GM12878 (cell line): ENCODE measurements at regions not wholly inside any gene's neighbourhood (a gene's known extent, or its start where the extent isn't known, plus 50 kb on each side); places are given as distances from the start of the nearest gene placed in this dataset.
"Not testable (repeated sequence)": the region's sequence is repeated elsewhere in the genome, so short reads cannot be mapped to it uniquely, and the experiment has no call there.

ENCODE experiments used
- ATAC-seq: fragments of 200-7000 bp; cut with Tn5 transposase; 3 replicates; pipeline ENCODE4 v1.9.1; 2020; ENCODE audit warnings: mild to moderate bottlenecking, moderate library complexity
- BruUV-seq: library from RNA; stranded (reverse); fragments of 400-500 nt; replicated peaks from 2 replicates; lab custom pipeline; 2021; lab: Mats Ljungman, UMichigan
- CTCF ChIA-PET: fragments of 300-600 bp; sonication (Branson Sonifier 250); formaldehyde crosslinking; extraction: SDS; loops from one replicate; lab custom pipeline; 2021; ENCODE audit warnings: inconsistent platforms; lab: Yijun Ruan, JAX
- POLR2A ChIA-PET: fragments of 350-600 bp; formaldehyde crosslinking; extraction: SDS; loops from one replicate; lab custom pipeline; 2021; ENCODE audit warnings: inconsistent platforms; lab: Charles Lee
- RAD21 ChIA-PET: fragments of 300-600 bp; sonication (Branson Sonifier 250); formaldehyde crosslinking; loops from one replicate; lab custom pipeline; 2023; ENCODE audit warnings: antibody characterized with exemption; ENCODE audit not compliant: unreplicated experiment; lab: Charles Lee
- SMC1A ChIA-PET: fragments of 300-600 bp; sonication (Branson Sonifier 250); formaldehyde crosslinking; loops from one replicate; lab custom pipeline; 2023; ENCODE audit not compliant: unreplicated experiment, uncharacterized antibody; lab: Charles Lee
- DNase-seq: peaks from one replicate; pipeline ENCODE4 v3.0.0-alpha.2; 2011; ENCODE audit warnings: low read depth, low spot score
- FAIRE-seq: peaks from 3 replicates; lab custom pipeline; 2011; peaks lifted over from hg19 to GRCh38; lab: Jason Lieb, UNC
- H2AFZ ChIP-seq: 2 replicates; pipeline ENCODE4 v1.6.0; 2011; ENCODE audit warnings: low read depth, low read length, control low read depth; ENCODE audit not compliant: control insufficient read depth
- H3K27ac ChIP-seq: 2 replicates; pipeline ENCODE4 v1.5.1; 2011; ENCODE audit warnings: control low read depth; ENCODE audit not compliant: control insufficient read depth, insufficient read depth
- H3K27me3 ChIP-seq, 2 experiments: replicated peaks in 1 of 2; 2 replicates each; pipeline versions ENCODE4 v1.6.0 to v1.6.1; 2011; ENCODE audit warnings: low read length in 1 of 2; ENCODE audit not compliant: control insufficient read depth in 2 of 2, insufficient read depth in 2 of 2
- H3K36me3 ChIP-seq, 2 experiments: 2 replicates each; pipeline ENCODE4 v1.5.1; 2011; ENCODE audit warnings: low read length in 1 of 2; ENCODE audit not compliant: control insufficient read depth in 2 of 2, insufficient read depth in 2 of 2
- H3K4me1 ChIP-seq: 2 replicates; pipeline ENCODE4 v1.6.1; 2011; ENCODE audit warnings: mild to moderate bottlenecking, low read length, moderate library complexity, mixed read lengths; ENCODE audit not compliant: control insufficient read depth, insufficient read depth
- H3K4me2 ChIP-seq: 2 replicates; pipeline ENCODE4 v1.6.0; 2011; ENCODE audit warnings: control low read depth; ENCODE audit not compliant: control insufficient read depth, insufficient read depth
- H3K4me3 ChIP-seq: fragments of 200-600 bp; sonication (generic); 2 replicates; pipeline ENCODE4 v1.5.1; 2016
- H3K79me2 ChIP-seq: 2 replicates; pipeline ENCODE4 v1.6.0; 2011; ENCODE audit warnings: low read length; ENCODE audit not compliant: control insufficient read depth, insufficient read depth
- H3K9ac ChIP-seq: 2 replicates; pipeline ENCODE4 v1.8.0; 2011; ENCODE audit warnings: low read length, control low read depth, mixed read lengths; ENCODE audit not compliant: control insufficient read depth, insufficient read depth
- H3K9me3 ChIP-seq: replicated peaks from 3 replicates; pipeline ENCODE4 v1.5.1; 2011; ENCODE audit warnings: mild to moderate bottlenecking, low read length; ENCODE audit not compliant: control insufficient read depth, insufficient read depth
- H4K20me1 ChIP-seq: 2 replicates; pipeline ENCODE4 v1.6.0; 2011; ENCODE audit not compliant: control insufficient read depth, insufficient read depth
- CREB1 ChIP-seq: IDR thresholded peaks from 2 replicates; pipeline ENCODE4 v1.6.1; 2012; ENCODE audit warnings: low read depth, mild to moderate bottlenecking, inconsistent platforms
- IRF5 ChIP-seq: fragments of 450-650 bp; IDR thresholded peaks from 2 replicates; pipeline ENCODE4 v1.6.1; 2017; ENCODE audit warnings: borderline replicate concordance
- SP1 ChIP-seq: IDR thresholded peaks from one replicate; pipeline ENCODE4 v1.6.1; 2011; ENCODE audit warnings: low read depth, low read length
- ZBTB4 ChIP-seq: fragments of 450-650 bp; formaldehyde crosslinking; IDR thresholded peaks from 2 replicates; pipeline ENCODE4 v1.4.0; 2022; ENCODE audit warnings: mild to moderate bottlenecking, moderate library complexity
- WGBS: methylation state at CpG from one replicate; pipeline ENCODE4 v1.1.6; 2016; ENCODE audit warnings: low lambda C conversion rate; ENCODE audit not compliant: insufficient replicate concordance, insufficient coverage; ENCODE audit errors: missing lambda C conversion rate; 5-methylcytosine and 5-hydroxymethylcytosine counted together
- in situ Hi-C: fragments of 300-500 bp; cut with MboI; formaldehyde crosslinking; loops from 9 replicates; pipeline ENCODE4 v1.14.3; 2018; ENCODE audit warnings: mixed read lengths
- intact Hi-C: fragments of 100-400 bp; cut with micrococcal nuclease; formaldehyde crosslinking; loops from one replicate; pipeline ENCODE4 v1.14.2; 2022; ENCODE audit not compliant: unreplicated experiment

GRCh38 chr18:54662986-54663385, 71.9 kb downstream of the DYNAP start (continued):
- TF ChIP-seq ZBTB4 (CRISPR knock-in tag) (no peak), SP1 (no peak), IRF5 (no peak), CREB1 (no peak)

- intact Hi-C loops: loop anchor here (5.0 to 10.0 kb wide), 3 partner anchors 277 to 1105 kb away; no protein-coding TSS in a partner anchor
- FAIRE-seq, BruUV-seq, H2AFZ ChIP-seq, POLR2A ChIA-PET, H3K27me3 ChIP-seq, H3K36me3 ChIP-seq, H3K9me3 ChIP-seq, H4K20me1 ChIP-seq, H3K4me3 ChIP-seq, H3K79me2 ChIP-seq, H3K9ac ChIP-seq, H3K4me2 ChIP-seq, DNase-seq, ATAC-seq, H3K27ac ChIP-seq, H3K4me1 ChIP-seq: not testable (repeated sequence)
- in situ Hi-C loops: loop anchor here (10.0 kb wide), 1 partner anchor 225 kb away; no protein-coding TSS in a partner anchor
- ChIA-PET CTCF (interaction anchor here (1.2 to 3.0 kb wide), 4 partner anchors 11 to 277 kb away, joined by 4 to 25 read pairs (median 6); no protein-coding TSS in a partner anchor), SMC1A (interaction anchor here (3.1 kb wide), 1 partner anchor 224 kb away, joined by 35 read pairs; no protein-coding TSS in a partner anchor), RAD21 (interaction anchor here (1.3 kb wide), 1 partner anchor 245 kb away, joined by 3 read pairs; no protein-coding TSS in a partner anchor)
- WGBS: 61% methylated on average over 11 of the region's 15 CpGs
Observed at GRCh38 chr18:54669701-54670100, 78.7 kb downstream of the DYNAP start.
